ENCODE measurements at regions not wholly inside any gene's neighbourhood (a gene's known extent, or its start where the extent isn't known, plus 50 kb on each side); places are given as distances from the start of the nearest gene placed in this dataset.

DNA sequence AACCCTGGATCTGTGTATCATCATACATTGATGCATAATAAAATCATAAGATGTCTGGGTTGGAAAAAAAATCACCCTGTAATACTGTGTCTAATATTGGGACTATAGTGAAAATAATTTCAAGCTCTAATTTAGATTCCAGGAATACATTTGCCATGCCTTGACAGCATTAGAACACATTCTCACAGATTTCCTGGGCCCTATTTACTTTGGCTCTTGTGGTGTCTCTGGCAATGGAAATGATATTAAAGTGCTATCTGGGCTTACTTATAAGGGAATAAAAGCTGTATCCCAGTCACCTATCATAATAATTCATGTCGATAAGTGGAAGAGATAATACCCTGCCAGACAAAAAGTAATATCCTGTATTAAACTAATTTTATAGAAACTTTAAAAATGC, 472.0 kb downstream of the ZPLD1 start:
- H3K4me1 ChIP-seq (ENCODE audit: control insufficient read depth, insufficient read depth, low read length): no peaks in the 10 kb centered on the region
- no TSS peak for BruUV-seq (replicated peaks)
- no peaks in the 10 kb centered on the region for H3K36me3 ChIP-seq (ENCODE audit: control insufficient read depth, insufficient read depth, low read length)
- DNase-seq (ENCODE audit: low read depth, low spot score) (no peak), ATAC-seq (no peak)
- POLR2A ChIA-PET: no interaction called here
- TF ChIP-seq TCF7L2 (IDR thresholded peaks at IDR 0.05; ENCODE audit: low read depth, low read length) (no peak), SIN3A (IDR thresholded peaks at IDR 0.05; ENCODE audit: borderline replicate concordance, insufficient read depth, low read depth, low read length) (no peak)
- TF ChIP-seq, protein P1, sequence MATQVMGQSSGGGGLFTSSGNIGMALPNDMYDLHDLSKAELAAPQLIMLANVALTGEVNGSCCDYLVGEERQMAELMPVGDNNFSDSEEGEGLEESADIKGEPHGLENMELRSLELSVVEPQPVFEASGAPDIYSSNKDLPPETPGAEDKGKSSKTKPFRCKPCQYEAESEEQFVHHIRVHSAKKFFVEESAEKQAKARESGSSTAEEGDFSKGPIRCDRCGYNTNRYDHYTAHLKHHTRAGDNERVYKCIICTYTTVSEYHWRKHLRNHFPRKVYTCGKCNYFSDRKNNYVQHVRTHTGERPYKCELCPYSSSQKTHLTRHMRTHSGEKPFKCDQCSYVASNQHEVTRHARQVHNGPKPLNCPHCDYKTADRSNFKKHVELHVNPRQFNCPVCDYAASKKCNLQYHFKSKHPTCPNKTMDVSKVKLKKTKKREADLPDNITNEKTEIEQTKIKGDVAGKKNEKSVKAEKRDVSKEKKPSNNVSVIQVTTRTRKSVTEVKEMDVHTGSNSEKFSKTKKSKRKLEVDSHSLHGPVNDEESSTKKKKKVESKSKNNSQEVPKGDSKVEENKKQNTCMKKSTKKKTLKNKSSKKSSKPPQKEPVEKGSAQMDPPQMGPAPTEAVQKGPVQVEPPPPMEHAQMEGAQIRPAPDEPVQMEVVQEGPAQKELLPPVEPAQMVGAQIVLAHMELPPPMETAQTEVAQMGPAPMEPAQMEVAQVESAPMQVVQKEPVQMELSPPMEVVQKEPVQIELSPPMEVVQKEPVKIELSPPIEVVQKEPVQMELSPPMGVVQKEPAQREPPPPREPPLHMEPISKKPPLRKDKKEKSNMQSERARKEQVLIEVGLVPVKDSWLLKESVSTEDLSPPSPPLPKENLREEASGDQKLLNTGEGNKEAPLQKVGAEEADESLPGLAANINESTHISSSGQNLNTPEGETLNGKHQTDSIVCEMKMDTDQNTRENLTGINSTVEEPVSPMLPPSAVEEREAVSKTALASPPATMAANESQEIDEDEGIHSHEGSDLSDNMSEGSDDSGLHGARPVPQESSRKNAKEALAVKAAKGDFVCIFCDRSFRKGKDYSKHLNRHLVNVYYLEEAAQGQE (IDR thresholded peaks at IDR 0.05; ENCODE audit: insufficient read depth in 1 of 2, low read depth in 2 of 2, low read length in 1 of 2): no peak
- no peak overlapping the region for H3K27ac ChIP-seq (ENCODE audit: low read length)
- intact Hi-C loops (cut with micrococcal nuclease; ENCODE audit: unreplicated experiment) (no loop called here), in situ Hi-C loops (cut with HindIII; ENCODE audit: low pct_unique_long_range_greater_than_20kb, low sequenced_read_pairs) (no loop called here)
- H3K4me3 ChIP-seq (ENCODE audit: low read depth in 2 of 2, low read length in 2 of 2): no peak overlapping the region
- H3K27me3 ChIP-seq (ENCODE audit: control insufficient read depth, insufficient read depth, low read length): no peaks in the 10 kb centered on the region
- no peaks in the 10 kb centered on the region; the same call in 1 of the 2 replicates for H3K9me3 ChIP-seq (ENCODE audit: control insufficient read depth, insufficient read depth, low read depth, low read length)
- CTCF ChIA-PET: no interaction called here

DNA sequence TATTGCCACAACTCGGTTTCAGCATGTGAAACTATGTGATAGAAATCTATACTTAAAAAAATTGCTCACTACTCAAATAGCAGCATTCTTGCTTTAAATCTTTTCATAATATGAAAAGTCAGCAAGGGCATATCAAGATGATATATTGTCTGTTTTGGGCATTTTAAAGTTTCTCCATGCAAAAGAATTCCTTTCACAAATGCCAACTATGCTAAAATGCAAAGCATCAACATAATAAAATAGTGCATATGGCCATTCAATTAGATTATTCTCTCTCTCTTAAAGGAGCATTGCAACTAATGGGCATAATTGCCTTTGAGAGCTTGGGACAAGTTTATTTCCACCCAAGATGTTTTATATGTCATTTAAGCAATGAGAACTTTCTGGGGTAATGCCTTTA, 475.1 kb downstream of the ZPLD1 start:
- Histone ChIP-seq H3K36me3 (ENCODE audit: control insufficient read depth, insufficient read depth, low read length) (no peaks in the 10 kb centered on the region), H3K27me3 (ENCODE audit: control insufficient read depth, insufficient read depth, low read length) (no peaks in the 10 kb centered on the region), H3K4me3 (ENCODE audit: low read depth in 2 of 2, low read length in 2 of 2) (no peak overlapping the region), H3K9me3 (ENCODE audit: control insufficient read depth, insufficient read depth, low read depth, low read length) (no peaks in the 10 kb centered on the region), H3K4me1 (ENCODE audit: control insufficient read depth, insufficient read depth, low read length) (no peaks in the 10 kb centered on the region), H3K27ac (ENCODE audit: low read length) (no peak overlapping the region)
- DNase-seq (ENCODE audit: low read depth, low spot score) (no peak), ATAC-seq (no peak)
- CTCF ChIA-PET: no interaction called here
- intact Hi-C loops (cut with micrococcal nuclease; ENCODE audit: unreplicated experiment) (no loop called here), in situ Hi-C loops (cut with HindIII; ENCODE audit: low pct_unique_long_range_greater_than_20kb, low sequenced_read_pairs) (no loop called here)
- POLR2A ChIA-PET: no interaction called here
- TF ChIP-seq POLR2AphosphoS5 (IDR thresholded peaks at IDR 0.05; ENCODE audit: low read depth, low read length) (no peak), TCF7L2 (IDR thresholded peaks at IDR 0.05; ENCODE audit: low read depth, low read length) (no peak), SIN3A (IDR thresholded peaks at IDR 0.05; ENCODE audit: borderline replicate concordance, insufficient read depth, low read depth, low read length) (no peak)
- TF ChIP-seq, protein P2, sequence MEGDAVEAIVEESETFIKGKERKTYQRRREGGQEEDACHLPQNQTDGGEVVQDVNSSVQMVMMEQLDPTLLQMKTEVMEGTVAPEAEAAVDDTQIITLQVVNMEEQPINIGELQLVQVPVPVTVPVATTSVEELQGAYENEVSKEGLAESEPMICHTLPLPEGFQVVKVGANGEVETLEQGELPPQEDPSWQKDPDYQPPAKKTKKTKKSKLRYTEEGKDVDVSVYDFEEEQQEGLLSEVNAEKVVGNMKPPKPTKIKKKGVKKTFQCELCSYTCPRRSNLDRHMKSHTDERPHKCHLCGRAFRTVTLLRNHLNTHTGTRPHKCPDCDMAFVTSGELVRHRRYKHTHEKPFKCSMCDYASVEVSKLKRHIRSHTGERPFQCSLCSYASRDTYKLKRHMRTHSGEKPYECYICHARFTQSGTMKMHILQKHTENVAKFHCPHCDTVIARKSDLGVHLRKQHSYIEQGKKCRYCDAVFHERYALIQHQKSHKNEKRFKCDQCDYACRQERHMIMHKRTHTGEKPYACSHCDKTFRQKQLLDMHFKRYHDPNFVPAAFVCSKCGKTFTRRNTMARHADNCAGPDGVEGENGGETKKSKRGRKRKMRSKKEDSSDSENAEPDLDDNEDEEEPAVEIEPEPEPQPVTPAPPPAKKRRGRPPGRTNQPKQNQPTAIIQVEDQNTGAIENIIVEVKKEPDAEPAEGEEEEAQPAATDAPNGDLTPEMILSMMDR (IDR thresholded peaks at IDR 0.05): no peak
- TF ChIP-seq, protein P1 (IDR thresholded peaks at IDR 0.05; ENCODE audit: insufficient read depth in 1 of 2, low read depth in 2 of 2, low read length in 1 of 2): no peak
- BruUV-seq (replicated peaks): no TSS peak
